ENCODE measurements at regions not wholly inside any gene's neighbourhood (a gene's known extent, or its start where the extent isn't known, plus 50 kb on each side); places are given as distances from the start of the nearest gene placed in this dataset.

- DNase-seq, result no peak
These were observed 263.6 kb downstream of the CTTN start for GRCh38 chr11:70661761-70662501.

DNA sequence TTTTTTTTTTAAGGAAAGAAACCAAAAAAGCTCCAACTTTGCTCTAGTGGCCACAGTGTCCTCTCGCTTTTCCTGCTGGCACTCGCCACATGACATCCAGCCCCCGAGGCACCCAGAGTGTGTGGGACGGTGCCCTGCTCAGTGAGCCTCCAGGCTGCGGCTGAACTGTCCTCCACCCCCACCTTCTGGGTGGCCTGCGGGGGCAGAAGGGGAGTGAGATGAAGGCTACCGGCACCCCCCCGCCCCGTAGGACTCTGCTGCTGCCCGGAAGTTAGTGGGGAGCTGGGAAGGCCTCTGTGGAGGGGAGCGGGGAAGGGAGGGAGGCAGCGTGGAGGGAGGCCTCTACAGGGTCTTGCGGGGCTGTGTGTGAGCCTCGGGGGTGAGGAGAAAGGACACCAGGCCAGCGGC lies 264.4 kb downstream of the CTTN start:
- DNase-seq, result no peak

GRCh38 chr11:70663815-70664214 lies 265.5 kb downstream of the CTTN start:
- DNase-seq, result no peak

DNA sequence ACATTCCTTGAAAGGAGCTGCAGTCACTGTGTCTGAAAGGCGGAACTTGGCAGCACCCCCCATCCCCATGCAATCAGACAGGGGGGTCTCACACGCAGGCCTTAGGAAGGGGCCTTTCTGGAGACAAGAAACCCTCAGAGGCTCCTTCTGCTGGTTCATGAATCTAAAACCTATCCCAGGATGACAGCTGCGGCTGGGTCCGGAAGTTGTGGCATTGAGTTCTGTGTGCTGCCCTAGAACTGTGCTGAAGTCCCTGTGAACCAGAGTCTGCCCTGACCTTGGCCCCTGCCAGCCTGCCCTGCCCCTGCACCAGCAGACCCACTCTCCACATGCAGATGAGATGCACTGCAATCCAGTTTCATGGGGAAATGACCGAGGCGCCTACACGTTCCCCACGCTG lies 268.0 kb downstream of the CTTN start:
- DNase-seq, result no peak

GRCh38 chr11:70667767-70668166 lies 269.4 kb downstream of the CTTN start:
- no peak for DNase-seq

- DNase-seq, result no peak
These were observed 270.2 kb downstream of the CTTN start for GRCh38 chr11:70668204-70669202.

- DNase-seq, result no peak
These were observed 271.0 kb downstream of the CTTN start for GRCh38 chr11:70669281-70669680.

DNA sequence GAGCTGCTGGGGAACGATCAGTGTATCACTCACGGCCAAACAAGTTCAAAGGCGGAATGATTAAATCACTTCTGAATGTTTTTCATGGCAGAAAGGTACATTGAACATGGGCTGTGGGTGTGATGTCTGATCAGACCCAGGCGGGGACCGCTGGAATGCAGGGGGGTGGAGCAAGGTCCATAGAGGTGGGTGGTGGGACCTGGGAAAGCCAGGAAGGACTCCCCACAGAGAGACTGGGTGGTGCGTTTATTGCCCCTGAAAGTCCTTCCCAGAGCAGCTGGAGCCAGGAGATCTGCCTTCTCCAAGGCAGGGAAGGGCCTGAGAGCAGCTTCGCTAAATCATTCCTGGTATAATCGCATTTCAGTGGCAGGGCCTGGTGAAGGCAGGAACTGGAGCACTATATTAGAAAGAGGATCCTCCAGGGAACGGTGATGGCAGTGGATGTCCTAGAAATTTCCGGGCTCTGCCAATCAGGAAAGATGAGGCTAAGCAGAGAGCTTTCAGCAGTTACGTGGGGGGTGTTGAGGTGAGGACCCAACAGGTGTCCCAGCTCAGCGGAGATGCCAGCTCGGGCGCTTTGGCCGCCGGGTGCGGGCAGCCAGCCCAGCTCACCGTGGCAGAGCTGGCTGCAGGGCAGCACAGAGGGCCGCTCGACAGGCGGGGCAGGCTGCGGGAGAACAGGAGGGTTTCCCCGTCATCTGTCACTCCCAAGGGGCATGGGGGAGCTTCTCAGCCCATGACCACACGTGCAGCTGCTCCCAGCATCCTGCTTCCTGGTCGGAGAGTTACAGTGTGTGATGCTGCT lies 271.7 kb downstream of the CTTN start:
- peak; percentile 31 for DNase-seq

GRCh38 chr11:70670676-70671034 lies 272.3 kb downstream of the CTTN start:
- no peak for DNase-seq

DNA sequence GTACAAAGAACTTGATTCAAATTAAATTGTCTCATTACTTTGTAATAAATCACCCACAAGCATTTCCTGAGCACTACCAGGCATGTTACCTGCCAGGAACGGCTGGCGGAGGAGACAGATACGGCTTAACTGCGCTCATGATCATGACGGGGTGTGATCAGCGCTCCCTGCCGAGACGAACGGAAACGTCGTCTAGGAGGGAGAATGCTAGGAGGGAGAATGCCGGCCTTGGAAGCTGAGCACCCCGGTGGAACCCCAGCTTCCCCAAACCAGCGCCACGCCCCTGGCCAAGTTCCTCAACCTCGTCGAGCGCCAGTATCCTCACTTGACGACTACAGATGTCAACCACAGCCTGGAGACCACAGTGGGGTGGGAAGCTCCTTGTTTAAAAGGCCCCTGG lies 272.8 kb downstream of the CTTN start:
- peak; percentile 36 for DNase-seq

DNA sequence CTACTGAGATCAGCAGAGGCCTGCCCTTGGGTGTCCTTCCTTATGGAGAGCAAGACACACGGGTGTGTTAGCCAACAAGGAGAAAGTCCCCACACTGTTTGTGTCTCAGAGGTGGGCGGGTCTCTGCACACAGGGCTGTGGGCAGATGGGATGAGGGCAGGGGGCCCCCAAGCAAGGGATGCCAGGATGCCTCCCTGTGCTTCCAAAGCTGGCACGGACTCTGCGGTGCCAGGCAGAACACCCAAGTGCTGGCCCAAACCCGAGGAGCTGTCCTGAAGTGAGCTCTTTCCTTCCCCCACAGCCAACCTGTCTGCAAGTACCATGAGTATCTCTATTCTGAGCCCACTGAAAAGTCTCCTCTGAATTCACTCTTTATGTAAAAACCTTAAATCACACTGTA lies 273.3 kb downstream of the CTTN start:
- no peak for DNase-seq

- no peak for DNase-seq
These were observed 274.8 kb downstream of the CTTN start for GRCh38 chr11:70672991-70673653.

GRCh38 chr11:70674605-70675004 lies 276.3 kb downstream of the CTTN start:
- DNase-seq, result no peak

GRCh38 chr11:70675697-70676374 lies 277.5 kb downstream of the CTTN start:
- DNase-seq, result peak; percentile 51

DNA sequence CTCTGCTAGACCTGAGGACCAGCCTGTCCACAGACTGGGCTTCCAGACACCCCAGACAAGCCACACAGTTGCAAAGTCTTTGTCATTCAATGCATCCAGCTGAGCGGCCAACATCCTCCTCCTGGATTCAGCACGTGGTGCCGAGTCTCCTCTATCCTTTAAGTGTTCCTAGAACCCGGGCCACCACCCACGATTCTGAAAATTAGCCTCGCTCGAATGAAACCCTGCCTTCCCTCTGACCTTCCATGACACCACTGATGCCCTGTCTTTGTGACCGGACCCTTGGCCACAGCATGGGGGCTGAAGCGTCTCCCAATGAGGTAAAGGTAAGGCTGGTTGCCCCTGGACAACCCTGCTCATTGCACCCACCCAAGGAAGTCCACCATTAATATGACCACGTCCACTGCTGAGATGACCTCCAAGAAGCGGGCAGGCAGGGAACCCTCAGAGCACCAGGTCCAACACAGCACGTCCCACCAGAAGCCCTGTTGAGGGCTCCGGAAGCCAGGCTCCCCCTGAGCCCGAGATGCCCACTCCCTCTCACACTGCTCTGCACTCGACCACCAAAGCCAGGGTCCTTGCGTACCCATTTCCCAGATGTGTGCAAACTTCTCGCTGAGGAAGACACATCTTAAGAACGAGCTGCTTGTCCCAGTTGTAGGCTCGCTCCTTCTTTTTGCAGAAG lies 279.0 kb downstream of the CTTN start:
- no peak for DNase-seq

- no peak for DNase-seq
These were observed 280.9 kb downstream of the CTTN start for GRCh38 chr11:70678931-70679900.

DNA sequence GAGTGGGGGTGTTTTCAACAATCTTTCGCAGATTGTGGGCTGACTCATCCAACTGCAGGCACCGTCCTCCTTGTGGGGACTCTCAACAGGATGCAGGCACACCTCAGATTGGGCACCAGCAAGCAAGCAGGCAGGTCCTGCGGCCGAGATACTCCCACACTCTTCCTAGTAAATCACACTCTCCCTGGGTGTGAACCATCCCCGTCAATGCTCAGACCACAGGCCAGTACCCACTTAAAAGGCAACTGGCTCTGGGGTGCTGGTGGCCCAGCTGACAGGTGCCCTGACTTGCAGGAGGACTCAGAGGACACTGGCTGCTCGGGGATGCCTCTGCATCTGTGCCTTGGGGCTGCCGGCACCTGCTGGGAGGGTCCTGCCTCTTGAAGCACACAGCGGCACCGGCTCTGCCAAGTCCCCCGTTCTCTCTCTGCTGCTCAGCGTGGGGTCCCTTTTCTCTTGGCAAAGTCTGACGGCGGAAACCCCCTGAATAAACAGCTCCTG lies 282.5 kb downstream of the CTTN start:
- DNase-seq, result no peak

DNA sequence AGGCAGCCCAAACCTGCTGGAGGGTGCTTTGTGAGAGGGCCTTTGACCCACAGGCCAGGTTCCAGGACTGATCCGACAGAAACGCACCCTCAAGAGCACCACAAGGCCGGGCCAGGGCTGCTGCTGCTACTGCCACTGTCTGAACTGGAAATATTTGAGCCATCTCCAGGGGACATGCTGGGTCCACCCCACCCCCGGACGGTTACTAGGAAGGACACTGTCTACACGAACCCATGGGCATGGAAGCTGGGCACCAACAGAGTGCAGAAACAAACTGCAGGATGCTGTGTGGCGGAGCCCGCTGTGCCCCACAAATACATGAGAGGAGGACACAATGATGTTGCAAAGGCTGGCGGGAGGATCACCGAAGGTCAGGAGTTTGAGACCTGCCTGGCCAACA lies 283.7 kb downstream of the CTTN start:
- DNase-seq, result no peak

DNA sequence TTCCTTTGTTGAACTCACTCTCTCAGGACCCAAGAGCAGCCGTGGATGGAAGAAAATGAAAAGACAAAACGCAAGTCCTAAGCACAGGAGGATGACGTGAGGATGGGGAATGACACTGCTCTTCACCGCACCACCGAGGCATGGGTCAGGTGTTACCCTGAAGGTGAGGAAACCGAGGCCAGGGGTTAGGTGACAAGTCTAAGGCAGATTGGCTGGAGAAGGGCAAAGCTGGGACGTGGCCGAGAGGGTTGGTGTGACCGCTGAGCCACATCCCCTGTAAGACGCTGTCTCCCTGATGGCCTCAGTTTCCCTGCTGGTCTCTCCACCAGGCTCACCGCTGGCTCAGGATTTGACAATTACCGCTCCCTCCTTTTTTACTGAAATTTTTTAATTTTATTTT lies 284.4 kb downstream of the CTTN start:
- DNase-seq, result no peak

GRCh38 chr11:70687716-70688115 lies 289.4 kb downstream of the CTTN start:
- no peak for DNase-seq

Measured in DMS153 (cell line).